Lung (tissue), 11 donors: ENCODE measurements at regions not wholly inside any gene's neighbourhood (a gene's known extent, or its start where the extent isn't known, plus 50 kb on each side); places are given as distances from the start of the nearest gene placed in this dataset.

Source experiments
- ATAC-seq: fragments of 200-7000 bp; cut with Tn5 transposase; one replicate; pipeline ENCODE4 v1.9.1; 2020; ENCODE audit warnings: moderate number of reproducible peaks; ENCODE audit not compliant: insufficient read depth, low FRiP score
- DNase-seq, 3 donors: peaks; one replicate each; pipeline ENCODE4 v3.0.0-alpha.2; 2013 to 2017
- H3K27ac ChIP-seq, 2 donors: one replicate each; pipeline ENCODE4 v1.5.1; 2013; ENCODE audit warnings: mild to moderate bottlenecking in 2 of 2, moderate library complexity in 2 of 2, control low read depth in 1 of 2, inconsistent platforms in 1 of 2, low read depth in 1 of 2, low read length in 1 of 2
- H3K27me3 ChIP-seq, 3 donors: one replicate each; pipeline ENCODE4 v1.5.1; 2013; ENCODE audit warnings: low read length in 2 of 3; ENCODE audit not compliant: control insufficient read depth in 3 of 3, insufficient read depth in 3 of 3
- H3K36me3 ChIP-seq, 4 donors: one replicate each; pipeline ENCODE4 v1.5.1; 2013; ENCODE audit warnings: low read length in 4 of 4, mild to moderate bottlenecking in 1 of 4, moderate library complexity in 1 of 4; ENCODE audit not compliant: control insufficient read depth in 4 of 4, insufficient read depth in 4 of 4
- H3K4me1 ChIP-seq, 5 donors: one replicate each; pipeline ENCODE4 v1.5.1; 2013; ENCODE audit warnings: low read length in 5 of 5, mild to moderate bottlenecking in 2 of 5, moderate library complexity in 1 of 5; ENCODE audit not compliant: control insufficient read depth in 5 of 5, insufficient read depth in 5 of 5
- H3K4me3 ChIP-seq: one replicate; pipeline ENCODE4 v1.5.1; 2013; ENCODE audit warnings: mild to moderate bottlenecking, control low read depth, moderate library complexity
- H3K9ac ChIP-seq, 2 donors: one replicate each; pipeline ENCODE4 v1.5.1; 2013; ENCODE audit warnings: low read length in 2 of 2, control low read depth in 1 of 2; ENCODE audit not compliant: insufficient read depth in 1 of 2
- H3K9me3 ChIP-seq, 4 donors: one replicate each; pipeline ENCODE4 v1.5.1; 2013; ENCODE audit warnings: low read length in 3 of 4, mild to moderate bottlenecking in 1 of 4, moderate library complexity in 1 of 4; ENCODE audit not compliant: control insufficient read depth in 4 of 4, insufficient read depth in 3 of 4
- WGBS, 2 donors: extraction: QIAGEN DNeasy Blood & Tissue Kit; methylation state at CpG; one replicate each; pipeline ENCODE4 v1.1.7; 2013; 5-methylcytosine and 5-hydroxymethylcytosine counted together
- TF ChIP-seq, protein P1 (sequence below): IDR thresholded peaks from 2 replicates; pipeline ENCODE4 v1.5.1; 2012; ENCODE audit warnings: mild to moderate bottlenecking; ENCODE audit errors: control extremely low read depth, extremely low read depth
- donor health status: control.
- donor health status: control.
- donor health status: Bipolar disorder and iron deficiency.
- donor health status: healthy.
- donor health status: DM: yes; HTN: yes; CAD: no.

DNA sequence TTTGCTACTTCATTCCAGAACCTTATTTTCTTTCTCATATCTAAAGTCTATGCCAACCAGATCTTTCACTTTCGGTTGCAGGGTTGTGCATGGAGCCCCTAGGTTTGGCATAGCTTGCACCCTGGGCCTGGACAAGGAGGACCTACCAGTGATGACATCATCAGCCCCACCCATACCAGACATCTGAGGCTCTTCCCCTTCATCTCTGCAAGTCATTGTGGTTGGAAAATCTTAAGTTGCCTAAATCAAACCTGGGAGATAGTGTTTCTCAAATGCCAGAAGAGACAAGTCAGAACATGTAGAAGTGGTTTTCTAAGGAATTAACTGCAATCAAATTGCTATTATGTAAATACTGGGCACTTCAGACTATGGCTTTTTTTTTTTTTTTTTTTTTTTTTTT lies 363.3 kb downstream of the ZNF516 start:
- Histone ChIP-seq H3K27me3 (no peaks in the 10 kb centered on the region), H3K4me3 (no peak overlapping the region), H3K36me3 (no peaks in the 10 kb centered on the region), H3K9ac (no peak overlapping the region), H3K27ac (no peak overlapping the region), H3K9me3 (peaks cover 0 to 5% (median 4%) of the 10 kb centered on the region in 4 donors), H3K4me1 (no peaks in the 10 kb centered on the region)
- TF ChIP-seq, protein P1, sequence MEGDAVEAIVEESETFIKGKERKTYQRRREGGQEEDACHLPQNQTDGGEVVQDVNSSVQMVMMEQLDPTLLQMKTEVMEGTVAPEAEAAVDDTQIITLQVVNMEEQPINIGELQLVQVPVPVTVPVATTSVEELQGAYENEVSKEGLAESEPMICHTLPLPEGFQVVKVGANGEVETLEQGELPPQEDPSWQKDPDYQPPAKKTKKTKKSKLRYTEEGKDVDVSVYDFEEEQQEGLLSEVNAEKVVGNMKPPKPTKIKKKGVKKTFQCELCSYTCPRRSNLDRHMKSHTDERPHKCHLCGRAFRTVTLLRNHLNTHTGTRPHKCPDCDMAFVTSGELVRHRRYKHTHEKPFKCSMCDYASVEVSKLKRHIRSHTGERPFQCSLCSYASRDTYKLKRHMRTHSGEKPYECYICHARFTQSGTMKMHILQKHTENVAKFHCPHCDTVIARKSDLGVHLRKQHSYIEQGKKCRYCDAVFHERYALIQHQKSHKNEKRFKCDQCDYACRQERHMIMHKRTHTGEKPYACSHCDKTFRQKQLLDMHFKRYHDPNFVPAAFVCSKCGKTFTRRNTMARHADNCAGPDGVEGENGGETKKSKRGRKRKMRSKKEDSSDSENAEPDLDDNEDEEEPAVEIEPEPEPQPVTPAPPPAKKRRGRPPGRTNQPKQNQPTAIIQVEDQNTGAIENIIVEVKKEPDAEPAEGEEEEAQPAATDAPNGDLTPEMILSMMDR, result no peak
- DNase-seq, result no peak
- WGBS, 2 donors, result 88 to 97% methylated on average over 1 of the region's 1 CpG
- ATAC-seq, result no peak

DNA sequence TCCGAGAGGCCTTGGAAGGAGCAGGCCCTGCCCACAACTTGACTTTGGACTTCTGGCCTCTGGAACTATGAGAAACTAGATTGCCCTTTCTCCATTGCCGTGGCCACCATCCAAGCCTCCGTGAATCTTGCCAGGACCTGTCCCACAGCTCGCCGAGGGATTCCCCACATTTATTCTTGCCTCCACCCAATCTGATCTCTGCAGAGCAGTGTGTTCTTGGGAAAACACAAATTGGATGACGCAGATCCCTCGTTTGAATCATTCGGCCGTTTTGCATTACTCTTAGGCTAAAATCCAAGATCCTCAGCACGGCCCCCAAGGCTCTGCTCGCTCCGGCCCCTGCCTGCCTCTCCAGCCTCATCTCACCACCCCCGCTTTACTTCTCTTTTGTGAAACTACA lies 364.2 kb downstream of the ZNF516 start:
- Histone ChIP-seq H3K4me1 (peaks cover 0 to 3% (median 0%) of the 10 kb centered on the region in 5 donors), H3K36me3 (no peaks in the 10 kb centered on the region), H3K27me3 (no peaks in the 10 kb centered on the region), H3K9ac (no peak overlapping the region), H3K27ac (no peak overlapping the region), H3K4me3 (no peak overlapping the region), H3K9me3 (peaks cover 0 to 5% (median 4%) of the 10 kb centered on the region in 4 donors)
- 89 to 94% methylated on average over 13 of the region's 13 CpGs for WGBS, 2 donors
- no peak for ATAC-seq
- DNase-seq, result no peak
- TF ChIP-seq, protein P1, result no peak

DNA sequence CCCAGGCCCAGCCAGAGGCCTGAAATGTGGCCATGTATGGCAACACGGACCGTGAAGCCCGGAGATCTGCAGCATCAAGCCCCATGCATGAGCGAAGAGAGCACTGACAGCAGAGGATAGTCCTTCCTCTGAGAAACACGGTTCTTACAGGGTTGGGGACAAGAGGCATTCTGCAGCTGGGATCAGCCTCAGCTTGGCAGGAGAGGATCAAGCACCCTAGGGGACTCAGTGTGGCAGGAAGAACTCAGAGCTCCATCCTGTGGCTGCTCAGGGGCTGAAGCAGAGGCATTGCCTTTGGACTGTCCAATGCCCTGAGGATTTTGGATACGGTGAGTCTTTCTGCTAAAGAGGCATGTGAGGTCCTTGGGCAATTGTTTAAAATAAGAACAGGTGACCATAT lies 368.7 kb downstream of the ZNF516 start:
- no peak overlapping the region for H3K4me3 ChIP-seq
- H3K27me3 ChIP-seq, result no peaks in the 10 kb centered on the region
- no peaks in the 10 kb centered on the region for H3K9me3 ChIP-seq
- DNase-seq (peak; percentile 53 to 77 (median 71)), ATAC-seq (no peak)
- TF ChIP-seq, protein P1, result no peak
- no peak overlapping the region for H3K27ac ChIP-seq
- 73 to 78% methylated on average over 6 of the region's 6 CpGs for WGBS, 2 donors
- peaks cover 0 to 3% (median 0%) of the 10 kb centered on the region in 5 donors for H3K4me1 ChIP-seq
- H3K9ac ChIP-seq, result no peak overlapping the region
- H3K36me3 ChIP-seq, result no peaks in the 10 kb centered on the region

DNA sequence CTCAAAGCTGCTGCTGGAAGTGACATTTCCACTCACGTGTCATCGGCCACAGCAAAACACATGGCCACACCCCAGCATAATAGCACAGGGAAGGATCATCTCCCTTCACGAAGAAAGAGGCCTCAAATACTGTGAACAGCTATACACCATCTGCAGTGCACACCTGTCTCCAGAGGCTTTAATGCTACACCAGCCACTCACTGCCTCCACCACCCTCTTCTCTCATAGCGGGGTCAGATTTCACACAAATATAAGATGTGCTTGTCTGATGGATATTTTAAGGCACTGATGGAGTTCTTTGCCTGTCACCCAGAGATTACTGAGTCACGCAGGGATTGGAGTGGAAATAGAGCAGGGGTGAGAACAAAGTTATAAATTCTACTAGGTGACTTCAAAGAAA lies 374.0 kb downstream of the ZNF516 start:
- ATAC-seq (no peak), DNase-seq (no peak)
- Histone ChIP-seq H3K36me3 (no peaks in the 10 kb centered on the region), H3K27ac (no peak overlapping the region), H3K4me1 (peaks cover 0 to under 1% (median 0%) of the 10 kb centered on the region in 5 donors), H3K9ac (no peak overlapping the region), H3K9me3 (no peaks in the 10 kb centered on the region), H3K4me3 (no peak overlapping the region), H3K27me3 (peaks cover 0 to 2% (median 0%) of the 10 kb centered on the region in 3 donors)
- WGBS, 2 donors, result 83 to 86% methylated on average over 5 of the region's 5 CpGs
- TF ChIP-seq, protein P1, result no peak
